Activated T-helper 17 cell treated with anti-CD3 and anti-CD28 coated beads, Interleukin-2, amount 50 U/mL, for 72 hours (primary cell): ENCODE measurements at regions not wholly inside any gene's neighbourhood (a gene's known extent, or its start where the extent isn't known, plus 50 kb on each side); places are given as distances from the start of the nearest gene placed in this dataset.

Source experiments
- ATAC-seq: fragments of 150-1000 bp; cut with Tn5 transposase; replicated peaks from 2 replicates; pipeline ENCODE4 v1.10.0; 2021; ENCODE audit warnings: mild to moderate bottlenecking, moderate library complexity
- H3K27ac Mint-ChIP-seq: one replicate; pipeline ENCODE4 v1.8.0; 2022; ENCODE audit warnings: mixed read lengths
- H3K27me3 Mint-ChIP-seq: one replicate; pipeline ENCODE4 v1.8.0; 2022; ENCODE audit warnings: mixed read lengths
- H3K36me3 Mint-ChIP-seq: one replicate; pipeline ENCODE4 v1.8.0; 2022; ENCODE audit warnings: low read depth, mild to moderate bottlenecking, mixed read lengths
- H3K4me1 Mint-ChIP-seq: one replicate; pipeline ENCODE4 v1.8.0; 2022; ENCODE audit warnings: mixed read lengths
- H3K4me3 Mint-ChIP-seq: one replicate; pipeline ENCODE4 v1.8.0; 2022; ENCODE audit warnings: mild to moderate bottlenecking, mixed read lengths
- H3K9me3 Mint-ChIP-seq: one replicate; pipeline ENCODE4 v1.8.0; 2022; ENCODE audit warnings: mixed read lengths

DNA sequence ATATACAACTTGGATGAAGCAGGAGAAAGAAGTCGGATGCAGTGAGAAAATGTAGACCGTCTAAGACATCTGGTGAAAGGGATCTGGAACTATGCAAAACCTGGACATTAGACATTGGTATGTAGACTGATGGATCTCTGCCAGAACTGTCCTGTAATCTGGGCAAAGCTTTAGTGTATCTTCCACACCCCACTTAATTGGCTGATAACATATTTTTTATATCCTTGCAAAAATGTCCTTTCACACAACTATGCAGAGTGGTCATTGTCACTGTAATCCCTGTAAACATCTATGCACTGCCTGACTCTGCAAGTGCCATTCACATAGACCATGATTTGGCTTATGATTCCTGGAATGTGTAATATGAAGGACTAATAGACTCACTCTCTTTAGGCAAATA is 163.1 kb downstream of the TUSC7 start:
- Mint-ChIP-seq H3K27me3 (no peaks in the 10 kb centered on the region), H3K36me3 (no peaks in the 10 kb centered on the region), H3K27ac (no peak overlapping the region), H3K4me1 (no peaks in the 10 kb centered on the region), H3K4me3 (no peak overlapping the region), H3K9me3 (peaks cover 5% of the 10 kb centered on the region)
- no peak for ATAC-seq

DNA sequence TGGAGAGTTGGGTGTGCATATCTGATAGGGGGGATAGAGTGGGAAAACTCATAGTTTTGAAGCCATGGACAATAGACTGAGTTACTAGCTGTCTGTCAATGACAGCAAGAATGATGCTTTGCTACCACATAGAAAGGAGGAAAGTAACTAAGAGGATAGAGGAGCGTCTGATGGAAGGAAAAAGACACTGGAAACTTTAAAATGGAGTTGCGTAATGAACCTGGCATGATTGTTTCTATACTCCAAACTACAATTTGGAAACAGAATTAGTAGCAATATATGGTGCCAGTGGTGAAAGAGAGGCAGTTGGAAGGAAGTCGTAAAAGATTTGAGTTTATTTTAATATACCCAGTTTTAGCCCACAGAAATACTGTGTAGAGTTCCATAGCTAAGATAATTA is 163.6 kb downstream of the TUSC7 start:
- ATAC-seq, result no peak
- H3K4me1 Mint-ChIP-seq, result no peaks in the 10 kb centered on the region
- H3K27me3 Mint-ChIP-seq, result no peaks in the 10 kb centered on the region
- no peak overlapping the region for H3K27ac Mint-ChIP-seq
- H3K4me3 Mint-ChIP-seq, result no peak overlapping the region
- H3K36me3 Mint-ChIP-seq, result no peaks in the 10 kb centered on the region
- peaks cover 5% of the 10 kb centered on the region for H3K9me3 Mint-ChIP-seq

DNA sequence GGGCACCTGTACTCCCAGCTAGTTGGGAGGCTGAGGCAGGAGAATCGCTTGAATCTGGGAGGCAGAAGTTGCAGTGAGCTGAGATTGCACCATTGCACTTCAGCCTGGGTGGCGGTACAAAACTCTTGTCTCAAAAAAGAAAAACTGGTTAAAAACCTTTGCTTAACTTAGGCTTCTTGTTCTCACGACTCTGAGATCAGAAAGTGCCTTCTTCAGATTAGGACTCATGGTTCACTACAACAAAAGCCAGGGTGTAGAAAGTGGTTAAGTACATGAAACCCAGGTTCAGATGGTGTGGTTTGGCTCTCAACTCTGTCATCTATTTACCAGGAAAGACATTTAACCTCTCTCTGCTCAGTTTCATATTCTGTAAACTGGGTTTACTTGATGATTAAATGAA is 168.4 kb downstream of the TUSC7 start:
- H3K9me3 Mint-ChIP-seq, result peaks cover 3% of the 10 kb centered on the region
- H3K4me1 Mint-ChIP-seq, result no peaks in the 10 kb centered on the region
- H3K36me3 Mint-ChIP-seq, result no peaks in the 10 kb centered on the region
- H3K27me3 Mint-ChIP-seq, result no peaks in the 10 kb centered on the region
- no peak for ATAC-seq
- no peak overlapping the region for H3K27ac Mint-ChIP-seq
- no peak overlapping the region for H3K4me3 Mint-ChIP-seq

DNA sequence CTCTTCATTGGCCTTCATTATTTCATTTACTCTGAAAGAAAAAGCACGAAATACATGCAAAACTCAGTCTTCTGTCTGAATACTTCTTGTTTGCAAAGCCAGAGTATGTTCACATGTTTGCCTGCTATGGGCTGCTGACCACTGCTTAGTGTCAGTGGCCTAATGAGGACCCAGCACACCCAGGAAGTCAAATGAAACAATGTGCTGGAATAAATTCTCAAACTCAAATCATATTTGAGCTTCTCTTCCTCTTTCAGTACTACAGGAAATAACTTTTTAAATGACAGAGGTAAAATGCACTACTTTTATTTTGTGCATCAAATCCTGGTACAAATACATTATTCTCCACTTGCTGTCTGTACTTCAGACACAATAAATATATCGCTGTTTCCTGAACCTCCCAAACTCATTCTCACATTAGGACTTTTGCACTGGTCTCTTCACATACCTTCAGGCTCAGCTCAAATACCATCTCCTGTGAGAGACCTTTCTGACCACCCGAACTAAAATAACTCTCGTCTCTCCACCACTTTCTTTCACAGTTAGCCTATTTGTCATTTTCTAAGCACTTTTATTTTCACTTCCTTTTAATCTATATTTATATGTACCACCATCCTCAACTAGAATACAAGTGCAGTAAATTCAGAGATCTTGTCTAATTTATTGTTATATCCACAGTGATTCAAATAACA is 176.8 kb downstream of the TUSC7 start:
- Mint-ChIP-seq H3K27ac (no peak overlapping the region), H3K4me3 (no peak overlapping the region)
- no peak for ATAC-seq

DNA sequence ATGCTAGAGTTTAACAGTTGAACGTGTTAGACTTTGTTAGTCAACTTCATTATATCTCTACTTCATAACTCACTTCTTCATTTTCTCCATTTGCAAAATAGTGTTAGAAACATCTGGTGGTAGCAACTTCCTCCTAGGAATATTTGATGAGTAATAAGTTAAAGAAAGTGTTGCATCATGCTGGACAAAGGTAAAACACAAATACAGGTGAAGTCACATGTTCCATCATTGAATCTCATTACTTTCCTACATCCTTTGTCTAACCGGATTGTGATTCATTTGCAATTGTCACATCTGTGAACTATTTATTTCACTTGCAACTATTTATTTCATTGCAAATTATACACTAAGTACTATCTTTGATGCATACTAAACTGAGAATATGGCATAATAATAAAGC is 186.5 kb downstream of the TUSC7 start:
- H3K36me3 Mint-ChIP-seq, result no peaks in the 10 kb centered on the region
- H3K9me3 Mint-ChIP-seq, result no peaks in the 10 kb centered on the region
- H3K27me3 Mint-ChIP-seq, result no peaks in the 10 kb centered on the region
- no peak overlapping the region for H3K27ac Mint-ChIP-seq
- no peak for ATAC-seq
- no peaks in the 10 kb centered on the region for H3K4me1 Mint-ChIP-seq
- H3K4me3 Mint-ChIP-seq, result no peak overlapping the region

More for the DNA sequence above, 176.8 kb downstream of the TUSC7 start:
- Mint-ChIP-seq H3K4me1 (no peaks in the 10 kb centered on the region), H3K9me3 (no peaks in the 10 kb centered on the region), H3K36me3 (no peaks in the 10 kb centered on the region), H3K27me3 (no peaks in the 10 kb centered on the region)

GRCh38 chr3:116897382-116897781 is 187.8 kb downstream of the TUSC7 start:
- no peak for ATAC-seq
- H3K27ac Mint-ChIP-seq, result no peak overlapping the region

GRCh38 chr3:116899253-116899652 is 189.7 kb downstream of the TUSC7 start:
- H3K9me3 Mint-ChIP-seq, result no peaks in the 10 kb centered on the region
- no peak overlapping the region for H3K27ac Mint-ChIP-seq
- no peak overlapping the region for H3K4me3 Mint-ChIP-seq
- ATAC-seq, result no peak
- no peaks in the 10 kb centered on the region for H3K36me3 Mint-ChIP-seq
- no peaks in the 10 kb centered on the region for H3K27me3 Mint-ChIP-seq
- H3K4me1 Mint-ChIP-seq, result no peaks in the 10 kb centered on the region

More at GRCh38 chr3:116897382-116897781, 187.8 kb downstream of the TUSC7 start:
- Mint-ChIP-seq H3K27me3 (no peaks in the 10 kb centered on the region), H3K36me3 (no peaks in the 10 kb centered on the region), H3K9me3 (no peaks in the 10 kb centered on the region), H3K4me3 (no peak overlapping the region), H3K4me1 (no peaks in the 10 kb centered on the region)

DNA sequence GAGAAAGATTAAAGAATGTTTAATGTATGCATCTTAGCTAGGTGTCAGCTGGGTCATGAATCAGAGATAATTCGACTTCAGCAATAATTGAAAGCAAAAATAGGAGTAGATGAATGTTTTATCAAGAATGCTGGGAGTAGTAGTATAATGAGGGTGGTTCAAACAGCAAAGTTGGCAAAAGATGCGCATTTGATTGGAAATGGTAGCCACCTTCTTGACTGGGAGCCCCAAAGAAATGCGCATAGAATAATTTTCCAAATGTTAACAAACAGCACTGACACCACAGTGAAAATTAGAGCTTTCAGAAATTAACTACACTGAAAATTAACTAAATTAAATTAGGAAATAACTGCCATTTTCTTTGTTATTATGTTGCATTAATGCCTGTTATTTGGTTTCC is 195.8 kb downstream of the TUSC7 start:
- Mint-ChIP-seq H3K9me3 (peaks cover 6% of the 10 kb centered on the region), H3K27ac (no peak overlapping the region), H3K4me1 (no peaks in the 10 kb centered on the region), H3K4me3 (no peak overlapping the region), H3K36me3 (no peaks in the 10 kb centered on the region), H3K27me3 (no peaks in the 10 kb centered on the region)
- ATAC-seq, result no peak

- Mint-ChIP-seq H3K9me3 (peaks cover 6% of the 10 kb centered on the region), H3K4me1 (no peaks in the 10 kb centered on the region), H3K36me3 (no peaks in the 10 kb centered on the region), H3K27ac (no peak overlapping the region), H3K27me3 (no peaks in the 10 kb centered on the region), H3K4me3 (no peak overlapping the region)
- no peak for ATAC-seq
These were observed 196.2 kb downstream of the TUSC7 start for GRCh38 chr3:116905794-116906193.

- Mint-ChIP-seq H3K4me3 (no peak overlapping the region), H3K27ac (no peak overlapping the region), H3K4me1 (no peaks in the 10 kb centered on the region), H3K27me3 (no peaks in the 10 kb centered on the region), H3K36me3 (no peaks in the 10 kb centered on the region), H3K9me3 (peaks cover 7% of the 10 kb centered on the region)
- ATAC-seq, result no peak
These were observed 202.5 kb downstream of the TUSC7 start for GRCh38 chr3:116912116-116912515.

DNA sequence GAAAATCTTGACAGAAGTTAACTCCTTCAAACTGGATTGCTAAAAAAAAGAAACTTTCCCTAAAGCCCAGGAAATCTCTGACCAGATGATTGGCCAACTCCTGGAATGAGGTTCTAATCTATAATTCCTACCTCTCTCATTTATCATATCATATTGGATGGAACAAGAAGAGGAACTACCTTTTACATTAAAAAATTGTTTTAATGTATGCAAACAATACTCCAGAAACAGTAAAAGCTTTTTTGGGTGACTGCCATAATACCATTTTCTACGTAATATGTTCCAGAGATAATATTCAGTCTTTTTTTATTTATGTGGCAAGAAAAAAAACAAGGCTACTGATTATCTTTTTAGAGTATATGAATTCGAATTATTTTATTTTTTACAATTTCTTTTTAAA is 204.4 kb downstream of the TUSC7 start:
- Mint-ChIP-seq H3K36me3 (no peaks in the 10 kb centered on the region), H3K27ac (no peak overlapping the region), H3K4me1 (no peaks in the 10 kb centered on the region), H3K4me3 (no peak overlapping the region), H3K27me3 (no peaks in the 10 kb centered on the region), H3K9me3 (peaks cover 4% of the 10 kb centered on the region)
- ATAC-seq, result no peak

DNA sequence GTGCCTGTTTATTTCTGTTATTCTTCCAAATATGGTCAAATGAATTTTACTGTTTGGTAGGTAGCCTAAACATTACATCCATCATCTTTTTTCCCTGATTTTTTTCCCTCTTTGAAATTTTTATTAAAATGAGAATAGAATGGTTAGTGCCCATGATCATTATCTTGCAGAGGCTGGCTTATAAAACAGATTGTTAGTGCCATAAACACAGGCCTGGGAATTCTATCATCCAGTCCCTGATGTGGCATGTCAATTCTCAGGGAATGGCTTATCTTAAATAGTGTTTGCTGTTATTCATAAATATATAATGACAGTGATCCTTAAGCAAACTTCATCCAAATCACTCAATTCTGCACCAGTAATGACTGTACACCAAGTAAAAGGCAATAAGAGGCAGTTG is 207.3 kb downstream of the TUSC7 start:
- H3K27ac Mint-ChIP-seq, result no peak overlapping the region
- peaks cover 4% of the 10 kb centered on the region for H3K9me3 Mint-ChIP-seq
- ATAC-seq, result no peak
- no peaks in the 10 kb centered on the region for H3K4me1 Mint-ChIP-seq
- H3K27me3 Mint-ChIP-seq, result no peaks in the 10 kb centered on the region
- H3K36me3 Mint-ChIP-seq, result no peaks in the 10 kb centered on the region
- no peak overlapping the region for H3K4me3 Mint-ChIP-seq

- no peaks in the 10 kb centered on the region for H3K36me3 Mint-ChIP-seq
- no peaks in the 10 kb centered on the region for H3K4me1 Mint-ChIP-seq
- H3K4me3 Mint-ChIP-seq, result no peak overlapping the region
- H3K27me3 Mint-ChIP-seq, result no peaks in the 10 kb centered on the region
- no peak overlapping the region for H3K27ac Mint-ChIP-seq
- no peak for ATAC-seq
- peaks cover 15% of the 10 kb centered on the region for H3K9me3 Mint-ChIP-seq
These were observed 211.4 kb downstream of the TUSC7 start for GRCh38 chr3:116920826-116921610.

- no peak overlapping the region for H3K27ac Mint-ChIP-seq
- H3K36me3 Mint-ChIP-seq, result no peaks in the 10 kb centered on the region
- H3K4me3 Mint-ChIP-seq, result no peak overlapping the region
- H3K4me1 Mint-ChIP-seq, result no peaks in the 10 kb centered on the region
- H3K9me3 Mint-ChIP-seq, result peaks cover 33% of the 10 kb centered on the region
- ATAC-seq, result no peak
- no peaks in the 10 kb centered on the region for H3K27me3 Mint-ChIP-seq
These were observed 218.3 kb downstream of the TUSC7 start for GRCh38 chr3:116927918-116928317.

DNA sequence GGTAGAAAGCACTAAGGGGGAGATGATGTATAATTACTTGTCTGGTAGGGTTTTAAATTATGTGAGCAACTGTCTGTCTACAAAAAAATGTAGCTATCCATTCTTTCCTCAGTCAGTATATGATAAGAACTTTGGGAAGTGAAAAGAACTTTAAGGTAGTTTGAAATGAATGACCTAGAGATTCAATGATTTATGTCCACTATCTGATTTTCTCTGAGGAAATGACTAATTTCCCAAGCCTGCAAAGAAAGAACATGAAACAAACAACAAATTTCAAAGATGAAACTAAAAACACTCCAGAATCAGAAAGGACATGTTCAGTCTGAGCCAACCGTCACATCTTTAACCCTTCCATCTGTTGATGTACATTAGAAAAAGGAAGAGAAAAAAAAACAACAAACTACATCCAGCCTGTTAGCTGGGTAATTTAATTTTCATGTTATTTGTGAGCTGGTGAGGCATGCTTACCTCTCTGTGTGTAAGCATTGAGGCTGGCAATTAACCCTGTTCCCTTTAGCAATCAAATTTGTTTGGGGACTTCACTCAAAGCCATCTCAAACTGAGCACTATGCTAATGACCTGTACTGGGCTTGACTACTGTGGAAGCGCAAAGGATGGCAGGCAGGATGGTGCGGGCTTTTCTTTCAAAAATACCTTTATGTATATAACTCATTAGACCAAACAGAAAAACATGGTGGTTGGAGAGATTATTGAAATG is 220.1 kb downstream of the TUSC7 start:
- no peak for ATAC-seq
- H3K27ac Mint-ChIP-seq, result no peak overlapping the region
- peaks cover 32% of the 10 kb centered on the region for H3K9me3 Mint-ChIP-seq
- no peaks in the 10 kb centered on the region for H3K27me3 Mint-ChIP-seq
- no peaks in the 10 kb centered on the region for H3K4me1 Mint-ChIP-seq
- H3K4me3 Mint-ChIP-seq, result no peak overlapping the region
- no peaks in the 10 kb centered on the region for H3K36me3 Mint-ChIP-seq
